Right lung (tissue), 2 donors: ENCODE measurements at regions not wholly inside any gene's neighbourhood (a gene's known extent, or its start where the extent isn't known, plus 50 kb on each side); places are given as distances from the start of the nearest gene placed in this dataset.

Source experiments
- DNase-seq, 2 donors: peaks; one replicate each; pipeline ENCODE4 v3.0.0-alpha.2; 2013

DNA sequence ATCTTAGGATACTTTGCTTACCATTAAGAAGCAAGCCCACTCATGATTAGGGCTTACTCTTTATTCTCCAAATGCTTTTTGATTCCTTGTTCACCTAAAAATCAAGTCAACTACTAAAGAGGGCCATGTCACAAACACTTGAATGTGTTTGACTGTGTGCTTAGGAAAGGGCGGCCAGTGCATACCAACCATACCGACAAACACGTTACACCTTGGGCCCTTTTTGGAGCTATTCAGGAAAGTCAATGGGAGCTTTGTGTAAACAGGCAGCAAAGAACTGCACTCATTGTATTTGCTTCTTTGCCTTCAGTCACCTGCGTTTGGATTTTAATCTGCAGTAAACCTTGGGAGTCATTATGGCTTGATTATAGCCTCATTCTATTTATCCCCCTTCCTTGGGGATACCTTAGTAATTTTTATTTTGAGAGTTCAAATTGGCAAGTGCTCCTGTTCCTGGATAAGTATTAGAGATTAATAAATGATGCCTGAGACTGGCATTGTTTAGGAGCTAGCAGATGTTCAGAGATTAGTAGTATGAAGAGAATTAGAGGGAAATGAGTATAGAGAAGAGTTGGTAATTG lies 102.6 kb upstream of the HDGFL1 start:
- peak in 1 of 2 donors; percentile 22 for DNase-seq

DNA sequence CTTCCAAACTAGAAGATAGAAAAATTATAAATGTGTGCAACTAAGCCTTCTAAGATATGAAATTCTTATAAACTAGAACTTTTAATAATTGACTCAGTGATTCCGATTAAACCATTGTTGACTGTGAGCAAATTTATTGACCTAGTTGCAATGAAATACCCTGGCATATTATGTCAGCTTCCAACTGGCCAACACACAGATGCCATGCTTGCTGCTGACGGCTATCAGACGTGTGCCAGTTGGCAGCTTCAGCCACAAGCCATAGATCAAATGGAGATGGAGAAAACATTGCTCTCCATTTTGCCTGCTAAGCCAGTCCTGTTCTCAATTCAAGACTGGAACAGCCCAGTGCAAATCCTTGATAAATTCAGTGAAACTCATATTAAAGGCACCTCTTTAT lies 101.7 kb upstream of the HDGFL1 start:
- DNase-seq: no peak

DNA sequence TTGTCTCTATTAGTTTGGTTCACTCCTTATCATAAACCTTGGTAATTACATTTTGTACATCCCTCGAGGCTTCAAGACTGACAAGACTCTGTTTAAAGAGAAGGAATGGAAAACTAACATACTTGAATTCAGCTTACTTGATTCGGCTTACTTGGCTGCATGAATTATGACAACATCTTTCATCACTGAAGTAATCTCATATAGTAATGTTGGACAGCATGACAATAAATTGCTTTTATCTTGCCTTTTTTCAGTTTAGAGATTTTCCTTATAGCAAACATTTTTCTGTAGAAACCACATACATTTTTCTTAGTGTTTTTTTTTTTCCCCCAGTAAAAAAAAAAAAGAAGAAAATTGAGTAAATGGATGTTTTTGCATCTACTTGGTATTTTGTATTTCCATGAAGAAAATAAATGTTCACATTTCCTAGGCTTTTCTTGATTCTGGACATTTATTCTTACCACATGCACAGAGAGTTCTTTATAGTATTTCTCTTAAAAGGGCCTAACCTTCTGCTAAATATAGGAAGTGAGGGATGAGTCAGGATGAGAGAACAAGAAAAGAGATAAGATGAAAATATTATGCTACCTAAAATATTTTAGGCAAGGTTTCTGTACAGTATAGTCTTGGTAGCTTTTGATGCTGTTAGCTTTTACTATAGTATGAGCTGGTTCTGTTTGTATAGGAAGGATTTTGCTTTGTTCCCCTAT lies 101.0 kb upstream of the HDGFL1 start:
- no peak for DNase-seq

DNA sequence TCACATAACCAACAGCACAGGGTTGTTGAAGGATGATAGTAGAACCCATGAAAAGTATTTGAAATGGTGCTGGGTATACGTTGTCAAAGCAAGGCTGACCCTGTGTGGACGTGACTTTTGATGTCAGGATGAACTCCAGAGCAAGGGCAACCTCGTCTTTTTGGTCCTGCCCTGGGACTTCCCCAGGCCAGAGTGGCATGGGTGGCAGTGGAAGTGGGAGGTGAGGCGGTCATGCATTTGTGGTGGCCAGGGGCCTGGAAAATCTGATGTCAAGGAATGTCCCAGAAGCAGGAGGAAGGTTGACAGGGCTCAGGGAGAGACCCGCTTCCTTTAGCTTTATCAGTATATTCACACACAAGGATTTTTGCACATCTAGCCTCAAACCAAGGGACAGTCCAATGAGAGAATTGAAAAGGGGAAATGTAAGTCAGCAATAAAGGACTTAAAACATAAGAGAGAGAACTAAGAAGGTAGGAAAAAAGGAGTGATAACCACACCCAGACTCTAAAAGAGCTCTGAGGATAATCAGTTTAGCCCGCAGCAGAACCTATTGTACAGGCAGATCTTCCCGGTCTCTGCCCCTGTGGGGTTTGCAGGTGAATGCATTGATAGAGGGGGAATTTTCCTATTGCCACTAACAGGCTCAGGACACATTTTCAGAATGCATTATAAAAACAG lies 98.8 kb upstream of the HDGFL1 start:
- no peak for DNase-seq

DNA sequence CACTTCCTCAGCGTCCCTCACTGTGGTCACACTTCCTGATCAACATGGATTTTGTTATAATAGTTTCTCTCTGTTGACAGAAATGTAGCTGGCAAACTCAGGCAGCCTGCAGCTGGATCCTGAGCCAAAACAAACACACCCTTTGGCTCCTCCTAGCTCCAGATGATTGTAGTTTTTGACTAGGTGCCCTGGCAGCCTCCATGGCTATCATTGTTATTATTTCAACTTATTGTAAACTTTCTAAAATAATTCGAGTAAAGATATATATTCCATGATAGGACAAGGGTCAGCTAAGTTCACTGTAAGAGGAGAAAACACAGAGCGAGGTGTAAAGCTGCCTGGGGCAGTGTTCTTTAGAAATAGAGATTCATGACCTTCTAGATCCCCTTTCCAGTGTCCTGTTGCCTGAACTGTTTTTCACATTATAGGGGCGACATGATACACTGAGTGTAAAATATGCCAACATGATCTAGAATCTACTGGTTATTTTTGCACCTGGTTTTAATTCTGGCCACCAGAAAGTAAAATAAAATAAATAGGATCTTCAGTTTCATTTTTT lies 98.2 kb upstream of the HDGFL1 start:
- DNase-seq: peak; percentile 71 to 72

DNA sequence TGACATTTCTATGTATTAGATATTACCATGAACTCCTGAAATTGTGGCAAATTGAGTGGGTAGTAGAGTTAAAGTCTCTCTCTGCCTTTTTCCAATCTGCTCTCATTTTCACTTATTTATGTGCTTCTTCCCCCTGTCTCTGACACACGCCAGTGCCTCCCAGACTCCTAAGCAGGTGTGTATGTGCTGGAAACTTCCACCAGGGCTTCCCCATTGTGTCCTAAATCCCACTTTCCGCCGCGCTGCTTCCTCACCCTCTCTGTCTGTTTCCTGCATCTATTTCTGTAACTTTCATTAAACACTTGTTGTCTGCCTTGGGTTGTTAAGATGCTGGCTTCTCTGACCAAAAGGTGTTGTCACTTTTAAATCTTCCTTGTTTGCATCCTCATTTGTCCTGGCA lies 97.6 kb upstream of the HDGFL1 start:
- DNase-seq: no peak

DNA sequence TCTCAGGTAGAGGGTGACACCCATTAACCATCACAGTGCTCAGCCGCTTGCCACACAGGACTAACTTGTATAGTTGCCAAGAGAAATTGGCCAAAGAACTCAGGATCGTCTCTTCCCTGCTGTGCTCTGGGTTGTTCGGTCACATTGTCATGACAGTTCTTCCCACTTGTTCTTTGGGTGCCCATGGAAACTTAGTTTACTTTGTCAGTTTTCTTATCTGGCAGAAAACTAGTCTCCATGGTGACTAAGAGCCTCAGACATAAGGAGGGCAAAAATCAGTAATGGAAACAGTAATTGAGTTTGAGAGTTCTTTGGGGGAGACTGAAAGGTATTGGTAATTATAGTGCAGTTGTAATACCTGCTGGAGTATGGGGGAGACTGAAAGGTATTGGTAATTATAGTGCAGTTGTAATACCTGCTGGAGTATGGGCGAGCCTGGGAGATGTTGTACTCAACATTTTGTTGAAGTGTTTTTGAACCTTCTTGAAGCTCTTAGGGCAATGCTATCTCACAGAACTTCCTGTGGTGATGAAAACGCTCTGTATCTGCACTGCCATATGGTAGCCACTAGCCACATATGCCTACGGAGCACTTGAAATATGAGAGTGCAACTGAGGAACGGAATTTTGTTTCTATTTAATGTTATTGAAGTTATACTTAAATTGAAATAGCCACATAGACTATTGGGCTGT lies 95.2 kb upstream of the HDGFL1 start:
- DNase-seq: no peak

DNA sequence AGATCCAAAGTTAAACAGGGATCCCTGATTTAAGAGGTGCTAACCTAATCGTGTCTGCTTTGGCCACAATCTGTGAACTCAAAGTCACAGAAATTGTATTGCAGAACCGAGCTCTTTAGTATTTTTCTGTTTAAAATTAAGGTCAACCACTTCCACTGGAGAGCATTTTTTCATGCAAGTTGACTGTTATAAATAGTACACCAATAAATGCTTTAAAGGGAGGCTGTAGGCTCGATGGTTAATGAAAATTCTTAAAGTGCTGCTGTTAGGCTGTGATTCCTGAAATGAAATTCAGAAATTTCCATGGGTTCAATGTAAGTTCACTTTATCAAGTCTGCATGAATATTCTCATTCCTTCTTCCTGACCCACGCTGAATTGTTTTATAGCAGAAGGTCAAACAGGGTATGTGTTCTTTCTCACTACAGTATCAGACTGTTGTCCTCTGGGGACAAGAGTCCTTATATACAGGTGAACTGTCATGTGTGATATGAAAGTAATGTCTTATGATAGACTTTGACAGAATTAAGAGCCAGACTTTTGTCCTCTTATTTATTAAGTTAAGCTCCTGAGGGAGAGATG lies 92.5 kb upstream of the HDGFL1 start:
- DNase-seq: no peak

DNA sequence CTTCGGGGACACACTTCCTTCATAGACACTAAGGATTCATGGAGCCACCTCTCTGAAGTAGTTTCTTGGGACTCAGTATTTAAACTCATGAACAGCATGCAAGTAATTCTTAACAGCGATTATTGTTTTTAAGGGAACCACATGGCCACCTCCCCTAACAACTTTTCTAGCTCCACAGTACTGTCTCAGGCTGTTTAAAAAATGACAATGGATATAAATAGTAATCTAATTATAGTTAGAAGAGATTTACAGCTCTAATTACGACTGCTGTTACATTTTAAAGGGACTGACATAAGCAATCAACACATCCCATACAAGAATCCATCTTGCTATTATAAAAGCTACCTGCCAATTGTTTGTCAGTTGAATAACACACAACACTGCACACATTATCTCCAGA lies 72.1 kb upstream of the HDGFL1 start:
- DNase-seq: no peak

DNA sequence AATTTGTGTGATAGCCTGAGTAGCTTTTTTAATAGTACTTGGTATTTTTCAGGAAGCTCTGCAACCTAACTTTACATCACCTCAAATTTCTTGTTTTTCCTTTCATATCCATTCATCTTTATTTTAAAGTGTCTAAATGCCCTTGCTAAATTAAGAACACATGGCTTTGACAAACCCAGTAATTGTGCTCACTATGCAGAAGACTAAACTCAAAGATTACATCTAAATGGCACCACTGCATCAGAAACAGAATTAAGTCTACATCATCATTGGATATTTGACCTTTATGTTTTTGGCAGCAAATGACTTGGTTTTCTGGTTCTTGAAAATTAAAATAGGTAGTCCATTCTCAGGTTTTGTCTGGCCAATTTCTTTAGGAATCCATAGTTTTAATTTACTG lies 69.6 kb upstream of the HDGFL1 start:
- no peak for DNase-seq

DNA sequence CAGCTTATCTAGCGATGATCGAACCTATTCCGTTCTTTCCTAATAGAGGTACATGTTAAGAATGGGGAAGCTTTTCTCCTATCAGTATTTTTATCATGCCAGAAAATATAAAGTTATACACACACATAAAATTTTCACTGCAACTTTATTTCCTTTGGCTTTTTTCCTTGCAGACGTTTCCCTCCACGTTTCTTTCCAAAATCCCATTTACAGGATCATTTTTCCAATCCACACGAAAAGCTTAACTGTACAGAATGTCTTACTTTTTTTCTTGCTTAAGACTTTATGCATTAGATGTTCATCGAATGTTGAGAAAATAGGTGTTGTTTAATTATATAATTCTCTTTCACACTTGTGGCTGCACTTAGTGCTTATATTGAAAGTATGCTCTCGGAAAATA lies 62.9 kb upstream of the HDGFL1 start:
- DNase-seq: no peak

DNA sequence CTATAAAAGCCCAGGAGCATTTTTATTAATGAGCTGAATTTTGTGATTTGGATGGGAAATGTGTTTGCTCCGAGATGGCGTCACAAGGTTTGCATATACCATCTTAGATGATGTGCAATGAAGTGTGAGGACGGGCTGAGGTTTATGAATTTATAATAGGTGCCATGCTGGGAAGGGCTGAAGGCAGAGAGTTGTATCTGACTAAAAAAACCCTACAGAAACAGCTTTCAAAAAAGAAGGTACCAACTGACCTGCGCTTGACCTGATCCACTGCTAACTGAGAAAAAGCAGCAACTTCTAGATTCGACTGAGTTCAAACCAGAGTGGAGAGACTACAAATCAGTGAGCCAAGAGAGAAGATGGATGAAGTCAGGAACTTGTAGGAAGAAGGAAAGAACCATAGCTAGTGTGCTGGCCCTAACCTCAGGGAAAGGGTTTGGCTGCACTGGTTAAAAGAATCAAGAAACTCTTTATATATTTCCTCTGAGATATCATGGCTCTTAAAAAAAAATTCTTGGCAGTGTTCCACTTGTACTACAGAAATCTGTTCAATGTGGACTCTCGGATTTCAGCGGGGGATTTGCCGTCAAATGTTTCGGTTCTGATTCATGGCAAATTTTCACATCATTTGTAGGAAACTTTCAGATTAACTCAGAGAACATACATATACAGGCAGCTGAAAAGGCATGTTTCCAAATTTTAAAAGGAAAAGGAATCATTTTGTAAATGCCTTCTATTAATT lies 56.5 kb upstream of the HDGFL1 start:
- DNase-seq: peak; percentile 45 to 46

DNA sequence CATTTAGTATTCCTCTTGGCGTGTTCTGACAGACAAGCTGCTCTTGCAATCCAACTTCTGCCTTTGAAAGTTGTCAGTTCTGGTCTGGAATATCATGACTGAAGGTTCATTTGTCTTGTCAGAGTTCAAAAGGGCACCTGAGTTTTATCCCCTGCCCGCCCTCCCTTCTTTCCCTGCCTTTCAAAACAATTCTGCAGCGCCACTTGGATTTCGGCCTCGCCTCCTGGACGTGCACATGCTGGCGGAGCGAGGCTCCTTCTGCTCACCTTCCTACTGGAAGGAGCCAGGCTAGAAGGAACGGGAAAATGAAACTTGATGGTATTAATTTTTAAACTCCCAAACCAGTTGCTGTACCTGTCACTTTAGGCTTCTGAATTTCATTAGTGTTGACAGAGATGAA lies 55.7 kb upstream of the HDGFL1 start:
- DNase-seq: no peak

DNA sequence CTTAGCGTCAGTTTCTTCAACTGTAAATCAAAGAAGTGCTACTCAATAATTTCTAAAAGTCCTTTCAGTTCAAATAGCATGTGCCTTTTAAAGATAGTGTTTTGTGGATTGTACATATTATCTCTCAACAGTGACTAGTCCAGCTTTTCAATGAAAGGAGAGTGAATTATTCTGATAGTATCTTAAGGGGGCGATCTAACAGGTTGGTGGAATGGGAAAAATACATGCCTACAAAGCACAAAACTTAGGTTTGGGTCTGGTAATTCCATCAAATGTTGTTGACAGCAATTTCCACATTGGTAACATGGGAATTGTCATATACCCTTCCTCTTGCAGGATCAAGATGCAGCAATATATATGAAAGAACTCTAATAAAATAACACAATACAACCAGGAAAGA lies 50.1 kb upstream of the HDGFL1 start:
- no peak for DNase-seq
